ENCODE measurements at regions not wholly inside any gene's neighbourhood (a gene's known extent, or its start where the extent isn't known, plus 50 kb on each side); places are given as distances from the start of the nearest gene placed in this dataset.

DNA sequence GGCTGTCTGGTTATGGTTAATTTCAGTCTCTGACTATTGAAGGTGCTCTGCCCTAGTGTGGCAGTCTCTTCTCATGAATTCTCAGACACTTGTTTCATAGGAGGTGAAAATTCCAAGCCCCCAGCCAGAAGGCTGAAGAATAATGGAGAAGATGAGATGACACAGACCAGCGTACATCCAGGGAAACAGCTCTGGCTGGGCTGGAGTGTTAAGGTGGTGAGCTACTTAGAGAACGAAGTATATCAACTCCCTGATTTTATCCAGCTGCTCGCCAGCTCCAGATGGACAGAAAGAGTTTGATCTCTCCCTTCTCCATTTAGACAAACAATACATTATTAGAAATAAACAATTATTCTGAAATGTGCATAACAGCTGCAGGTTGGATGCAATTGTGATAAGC lies 494.5 kb upstream of the RGMA start:
- Mint-ChIP-seq H3K27me3 (ENCODE audit: low read depth) (peaks cover 4% of the 10 kb centered on the region), H3K4me1 (ENCODE audit: low read depth) (no peaks in the 10 kb centered on the region), H3K36me3 (ENCODE audit: low read depth) (no peaks in the 10 kb centered on the region), H3K9me3 (no peaks in the 10 kb centered on the region), H3K27ac (no peak overlapping the region), H3K4me3 (no peak overlapping the region)

DNA sequence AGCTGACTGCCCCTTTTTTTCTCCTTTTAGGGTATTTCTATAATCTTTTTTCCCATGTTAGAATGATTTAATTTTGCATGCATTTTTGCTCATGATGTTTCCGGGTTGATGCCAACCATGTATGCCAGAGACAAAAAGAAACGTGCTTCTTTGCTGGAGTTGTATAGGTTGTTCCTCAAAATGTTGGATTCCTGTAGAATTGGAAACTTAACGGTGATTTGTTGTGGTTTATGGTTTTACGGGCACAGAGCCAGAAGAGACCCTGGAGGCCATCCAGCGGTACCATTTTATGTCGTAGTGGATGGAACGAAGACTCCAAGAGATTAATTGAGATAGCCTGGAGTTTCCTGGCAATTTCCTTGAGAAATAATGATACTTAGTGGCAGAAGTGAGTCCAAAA lies 481.5 kb upstream of the RGMA start:
- H3K4me1 Mint-ChIP-seq (ENCODE audit: low read depth), result peaks cover 2% of the 10 kb centered on the region
- no peaks in the 10 kb centered on the region for H3K9me3 Mint-ChIP-seq
- no peak overlapping the region for H3K27ac Mint-ChIP-seq
- H3K36me3 Mint-ChIP-seq (ENCODE audit: low read depth), result no peaks in the 10 kb centered on the region
- no peaks in the 10 kb centered on the region for H3K27me3 Mint-ChIP-seq (ENCODE audit: low read depth)
- H3K4me3 Mint-ChIP-seq, result no peak overlapping the region

DNA sequence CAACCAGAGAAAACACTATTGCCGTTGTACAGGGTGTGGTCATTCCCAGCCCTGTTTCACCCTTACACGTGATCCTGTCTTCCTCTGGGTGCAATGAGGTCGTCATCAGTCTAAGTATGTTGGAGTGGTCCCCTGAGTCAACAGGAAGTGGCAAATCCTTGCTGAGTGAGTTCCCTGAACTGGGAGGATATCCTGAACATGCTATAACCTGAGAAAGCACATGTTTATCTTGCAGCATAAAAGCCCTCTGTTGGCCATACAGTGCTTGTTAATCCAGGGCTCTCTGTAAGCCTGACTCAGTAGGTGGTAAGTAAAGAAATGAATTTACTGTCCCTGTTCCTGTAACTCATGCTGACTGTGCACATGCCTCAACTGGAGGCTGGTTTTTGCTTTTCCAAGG lies 477.8 kb upstream of the RGMA start:
- H3K9me3 Mint-ChIP-seq, result no peaks in the 10 kb centered on the region
- H3K27ac Mint-ChIP-seq, result no peak overlapping the region
- H3K27me3 Mint-ChIP-seq (ENCODE audit: low read depth), result peaks cover 3% of the 10 kb centered on the region
- H3K4me1 Mint-ChIP-seq (ENCODE audit: low read depth), result peaks cover 2% of the 10 kb centered on the region
- H3K36me3 Mint-ChIP-seq (ENCODE audit: low read depth), result no peaks in the 10 kb centered on the region
- no peak overlapping the region for H3K4me3 Mint-ChIP-seq

DNA sequence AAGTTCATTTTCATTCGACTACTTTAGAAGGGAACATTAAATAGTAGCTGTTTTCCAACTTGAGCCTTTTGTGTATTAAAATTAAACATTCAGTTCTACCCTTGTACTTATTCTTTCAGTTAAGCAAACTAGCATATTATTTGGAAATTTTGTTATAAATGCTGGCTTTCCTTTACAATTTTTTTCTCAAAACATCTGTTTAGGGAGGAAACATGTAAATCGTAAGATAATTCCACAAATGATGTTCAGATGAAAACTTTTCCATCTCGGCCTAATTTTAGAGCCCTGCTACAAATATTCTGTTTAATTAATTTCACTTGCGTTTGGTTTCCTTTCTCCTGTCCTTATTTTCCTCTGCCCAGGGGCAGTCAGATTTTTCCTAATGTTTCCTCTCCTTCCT lies 476.2 kb upstream of the RGMA start:
- no peak overlapping the region for H3K4me3 Mint-ChIP-seq
- H3K9me3 Mint-ChIP-seq, result no peaks in the 10 kb centered on the region
- no peak overlapping the region for H3K27ac Mint-ChIP-seq
- peaks cover 3% of the 10 kb centered on the region for H3K27me3 Mint-ChIP-seq (ENCODE audit: low read depth)
- no peaks in the 10 kb centered on the region for H3K36me3 Mint-ChIP-seq (ENCODE audit: low read depth)
- peaks cover 2% of the 10 kb centered on the region for H3K4me1 Mint-ChIP-seq (ENCODE audit: low read depth)

DNA sequence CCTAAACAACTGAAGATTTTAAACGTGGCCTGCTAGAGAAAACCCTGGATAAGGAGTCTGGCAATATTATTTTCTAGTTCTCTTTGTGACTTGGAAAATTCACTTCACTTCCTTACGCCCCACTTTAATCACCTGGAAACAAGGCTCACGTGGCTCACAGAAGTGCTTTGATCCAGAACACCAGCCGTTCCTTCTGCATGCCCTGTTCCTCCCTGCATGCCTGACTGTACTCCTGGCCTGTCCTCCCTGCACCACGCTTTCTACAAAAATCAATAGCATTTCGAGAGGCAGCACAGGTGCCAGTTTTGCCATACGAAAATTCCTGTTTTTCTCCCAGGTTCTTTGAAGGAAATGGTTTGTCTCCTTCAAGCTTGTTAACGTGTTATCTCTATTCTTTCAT lies 474.2 kb upstream of the RGMA start:
- H3K4me3 Mint-ChIP-seq, result no peak overlapping the region
- no peaks in the 10 kb centered on the region for H3K9me3 Mint-ChIP-seq
- H3K27ac Mint-ChIP-seq, result no peak overlapping the region
- H3K4me1 Mint-ChIP-seq (ENCODE audit: low read depth), result peaks cover 2% of the 10 kb centered on the region
- H3K27me3 Mint-ChIP-seq (ENCODE audit: low read depth), result peaks cover 3% of the 10 kb centered on the region
- H3K36me3 Mint-ChIP-seq (ENCODE audit: low read depth), result no peaks in the 10 kb centered on the region

DNA sequence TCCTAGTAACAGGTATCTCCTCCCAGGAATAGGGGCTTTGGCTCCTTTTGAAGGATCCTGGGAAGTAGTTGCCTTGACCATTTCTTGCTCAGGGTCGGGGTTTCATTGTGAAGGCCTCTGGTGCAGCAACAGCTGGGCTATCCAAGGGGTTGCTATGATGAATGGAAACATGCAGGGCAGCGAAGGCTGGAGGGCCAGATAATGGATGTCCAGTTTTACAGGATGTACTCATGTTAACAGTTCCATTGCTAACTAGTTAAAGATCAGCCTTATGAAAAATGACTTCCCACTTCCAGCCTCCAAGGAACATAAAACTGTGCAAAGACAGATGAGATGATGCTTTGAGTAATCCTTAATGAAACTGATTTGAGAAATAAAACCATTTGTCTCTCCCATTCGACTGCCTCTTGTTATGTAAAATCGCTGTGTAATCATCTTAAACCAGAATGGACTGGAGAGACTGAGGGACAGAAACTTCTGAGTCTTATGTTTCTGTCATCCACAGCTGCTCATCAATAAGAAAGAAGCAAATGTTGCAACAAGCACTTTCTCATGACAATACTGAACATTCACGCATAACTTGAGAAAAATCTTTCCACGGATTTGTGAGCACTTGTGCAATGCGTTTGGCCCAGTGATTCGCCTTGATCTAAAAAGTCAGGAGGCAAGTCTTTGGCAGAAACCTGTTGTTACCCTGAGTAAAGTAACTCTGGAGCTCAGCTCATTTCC lies 473.5 kb upstream of the RGMA start:
- H3K9me3 Mint-ChIP-seq, result no peaks in the 10 kb centered on the region
- H3K27ac Mint-ChIP-seq, result no peak overlapping the region
- no peak overlapping the region for H3K4me3 Mint-ChIP-seq
- peaks cover 3% of the 10 kb centered on the region for H3K27me3 Mint-ChIP-seq (ENCODE audit: low read depth)
- peaks cover 2% of the 10 kb centered on the region for H3K4me1 Mint-ChIP-seq (ENCODE audit: low read depth)
- no peaks in the 10 kb centered on the region for H3K36me3 Mint-ChIP-seq (ENCODE audit: low read depth)

DNA sequence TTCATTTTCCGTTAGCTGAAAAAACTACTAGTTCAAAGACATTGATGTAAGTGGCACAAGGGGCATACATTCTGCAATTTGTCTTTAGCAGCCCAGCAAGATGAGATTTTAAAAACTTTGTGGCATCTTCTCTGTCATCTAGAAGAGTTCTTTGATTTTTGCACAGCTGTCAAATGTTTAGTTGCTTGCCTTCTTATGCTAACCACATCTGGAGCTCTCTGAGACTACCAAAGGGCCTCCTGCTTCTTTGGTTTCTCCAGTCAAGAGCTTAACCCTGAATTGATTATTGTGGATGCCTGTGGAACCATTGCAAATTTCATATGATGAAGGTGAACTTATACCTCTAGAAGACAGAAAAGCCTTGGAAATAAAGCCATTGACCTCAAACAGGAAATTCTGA lies 468.7 kb upstream of the RGMA start:
- Mint-ChIP-seq H3K36me3 (ENCODE audit: low read depth) (no peaks in the 10 kb centered on the region), H3K27ac (no peak overlapping the region), H3K9me3 (no peaks in the 10 kb centered on the region), H3K4me3 (no peak overlapping the region), H3K27me3 (ENCODE audit: low read depth) (no peaks in the 10 kb centered on the region), H3K4me1 (ENCODE audit: low read depth) (no peaks in the 10 kb centered on the region)

DNA sequence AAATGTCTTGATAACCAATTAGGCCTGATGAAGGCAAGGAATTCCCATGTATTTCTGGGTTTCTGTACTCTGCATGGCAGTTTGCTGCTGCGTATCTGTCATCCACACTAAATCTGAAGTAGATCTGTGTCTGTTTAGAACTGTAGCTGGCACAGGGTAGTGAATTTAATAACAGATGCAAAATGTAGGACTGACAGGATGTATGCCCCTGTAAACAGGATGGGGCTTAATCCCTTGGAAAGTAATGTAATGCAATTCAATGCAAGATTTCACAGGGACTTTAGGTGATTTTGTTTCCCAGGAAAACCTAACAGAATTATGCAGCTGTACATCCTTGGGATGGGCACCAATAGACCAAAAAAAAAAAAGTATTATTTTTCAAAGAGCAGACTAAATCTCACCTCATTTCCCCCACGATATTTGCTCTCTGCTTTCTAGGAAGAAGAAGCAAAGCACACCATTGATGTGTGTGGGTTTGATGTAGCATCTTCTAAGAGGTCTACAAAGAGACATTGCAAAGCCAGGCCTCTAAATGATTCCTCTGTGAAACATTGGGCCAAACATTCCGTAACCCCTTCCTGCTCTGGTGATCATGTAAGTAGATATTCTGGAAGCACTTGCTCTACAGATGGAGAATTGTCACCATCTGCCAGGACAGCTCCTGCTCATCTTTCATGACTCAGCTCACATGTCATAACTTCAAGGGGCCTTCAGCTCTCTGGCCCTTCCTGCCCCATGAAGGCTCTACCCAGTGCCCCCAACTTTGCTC lies 464.3 kb upstream of the RGMA start:
- H3K9me3 Mint-ChIP-seq, result no peaks in the 10 kb centered on the region
- H3K27ac Mint-ChIP-seq, result no peak overlapping the region
- no peaks in the 10 kb centered on the region for H3K4me1 Mint-ChIP-seq (ENCODE audit: low read depth)
- no peak overlapping the region for H3K4me3 Mint-ChIP-seq
- H3K36me3 Mint-ChIP-seq (ENCODE audit: low read depth), result no peaks in the 10 kb centered on the region
- no peaks in the 10 kb centered on the region for H3K27me3 Mint-ChIP-seq (ENCODE audit: low read depth)

DNA sequence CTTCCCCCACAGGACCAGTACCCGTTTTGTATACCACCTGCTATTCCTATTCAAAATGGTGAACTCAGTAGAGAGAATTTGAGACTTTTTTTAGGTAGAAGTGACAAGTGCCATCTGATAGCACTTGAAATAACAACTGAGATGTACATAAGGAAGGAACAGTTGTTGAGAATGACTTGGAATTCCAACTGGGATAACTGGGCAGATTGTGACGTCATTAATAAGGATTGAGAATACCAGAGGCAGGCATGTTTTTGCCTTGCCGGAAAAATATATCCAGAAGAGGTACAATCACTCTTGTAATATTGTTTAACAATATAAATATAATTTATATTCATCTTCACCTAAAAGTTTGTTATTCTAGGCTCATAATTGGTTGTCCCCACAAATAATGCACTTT lies 454.1 kb upstream of the RGMA start:
- Mint-ChIP-seq H3K4me3 (no peak overlapping the region), H3K36me3 (ENCODE audit: low read depth) (no peaks in the 10 kb centered on the region), H3K4me1 (ENCODE audit: low read depth) (no peaks in the 10 kb centered on the region), H3K27me3 (ENCODE audit: low read depth) (no peaks in the 10 kb centered on the region), H3K27ac (no peak overlapping the region), H3K9me3 (no peaks in the 10 kb centered on the region)

DNA sequence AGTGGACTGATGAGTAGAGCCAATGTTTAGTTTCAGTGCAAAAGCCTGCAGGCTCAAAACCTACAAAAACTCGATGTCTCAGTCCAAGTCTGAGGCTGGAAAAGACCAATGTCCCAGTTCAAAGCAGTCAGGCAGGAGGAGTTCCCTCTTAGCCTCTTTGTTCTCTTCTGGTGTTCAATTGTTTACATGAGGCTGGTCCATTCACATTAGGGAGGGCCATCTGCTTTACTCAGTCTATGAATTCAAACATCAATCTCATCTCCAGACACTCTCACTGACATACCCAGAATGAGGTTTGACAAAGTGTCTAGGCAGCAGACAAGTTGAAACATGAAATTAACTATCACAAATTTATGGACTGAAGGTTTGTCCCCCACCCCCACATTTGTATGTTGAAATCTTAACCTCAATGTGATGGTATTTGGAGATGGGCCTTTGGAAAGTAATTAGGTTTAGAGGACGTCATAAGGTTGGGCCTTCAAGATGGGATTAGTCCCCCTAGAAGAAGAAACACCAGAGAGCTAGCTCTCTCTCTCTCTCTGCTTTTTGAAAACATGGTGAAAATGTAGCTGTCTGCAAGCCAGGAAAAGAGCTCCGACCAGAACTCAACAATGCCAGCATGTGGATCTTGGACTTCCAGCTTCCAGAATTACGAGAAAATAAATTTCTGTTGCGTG lies 438.5 kb upstream of the RGMA start:
- H3K4me3 Mint-ChIP-seq, result no peak overlapping the region
- no peak overlapping the region for H3K27ac Mint-ChIP-seq
- no peaks in the 10 kb centered on the region for H3K27me3 Mint-ChIP-seq (ENCODE audit: low read depth)

DNA sequence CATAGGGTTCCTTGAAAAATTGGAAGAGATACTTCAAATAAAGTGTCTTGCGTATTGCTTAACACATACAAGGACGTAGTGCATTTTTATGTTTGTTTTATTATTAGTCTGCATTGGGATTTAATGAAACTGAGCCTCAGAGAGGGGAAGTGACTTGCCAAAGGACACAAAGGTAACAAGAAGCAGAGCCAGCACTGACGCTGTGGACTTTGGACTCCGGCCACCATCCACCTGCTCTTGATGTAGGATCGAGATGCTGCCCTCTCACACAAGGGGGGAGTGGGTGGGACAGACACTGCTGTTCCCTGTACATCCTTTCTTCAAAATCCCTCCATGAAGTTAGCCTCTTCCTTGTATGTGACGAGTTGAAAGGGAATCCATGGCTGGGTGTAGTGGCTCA lies 435.4 kb upstream of the RGMA start:
- Mint-ChIP-seq H3K9me3 (no peaks in the 10 kb centered on the region), H3K27me3 (ENCODE audit: low read depth) (no peaks in the 10 kb centered on the region), H3K36me3 (ENCODE audit: low read depth) (no peaks in the 10 kb centered on the region), H3K4me3 (no peak overlapping the region), H3K27ac (no peak overlapping the region), H3K4me1 (ENCODE audit: low read depth) (no peaks in the 10 kb centered on the region)

More for the DNA sequence above, 438.5 kb upstream of the RGMA start:
- Mint-ChIP-seq H3K9me3 (no peaks in the 10 kb centered on the region), H3K36me3 (ENCODE audit: low read depth) (no peaks in the 10 kb centered on the region), H3K4me1 (ENCODE audit: low read depth) (no peaks in the 10 kb centered on the region)

DNA sequence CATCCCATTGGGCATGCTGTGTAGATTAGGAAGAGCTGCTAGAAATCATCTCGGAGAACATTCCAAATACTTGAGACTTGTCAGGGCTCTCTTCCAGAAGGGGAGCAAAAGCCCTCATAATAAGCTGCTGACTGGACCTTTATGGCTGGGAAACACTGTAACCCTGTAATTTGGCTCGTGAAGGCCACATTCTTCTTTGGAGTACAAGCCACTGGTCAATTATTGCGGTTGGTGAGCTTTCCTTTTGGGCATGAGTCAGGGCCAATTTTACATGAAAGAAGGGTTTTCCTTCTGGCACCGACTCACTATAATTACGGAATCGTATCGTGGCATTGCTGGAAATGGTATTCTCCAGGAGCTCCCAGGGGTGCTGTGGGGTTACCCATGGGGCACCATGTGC lies 434.5 kb upstream of the RGMA start:
- Mint-ChIP-seq H3K4me1 (ENCODE audit: low read depth) (no peaks in the 10 kb centered on the region), H3K4me3 (no peak overlapping the region)

DNA sequence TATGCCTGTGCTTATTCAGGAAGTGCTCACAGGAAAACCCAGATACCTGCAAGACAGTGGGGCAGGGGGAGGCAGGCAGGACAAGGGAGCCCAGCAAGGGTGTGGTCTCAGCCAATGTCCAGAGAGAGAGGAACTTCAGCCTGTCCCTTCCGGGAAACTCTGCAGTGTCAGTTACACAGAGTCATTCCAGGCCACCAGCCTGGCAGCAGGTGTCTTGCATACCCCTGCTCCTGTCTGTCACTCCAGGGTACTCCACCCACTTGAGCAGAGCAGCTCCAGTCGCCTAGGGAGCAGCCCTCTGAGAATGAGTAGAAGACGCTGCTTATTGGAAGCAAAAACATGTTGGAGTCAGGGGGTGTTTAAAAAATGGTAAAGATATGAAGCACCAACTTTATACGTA lies 431.2 kb upstream of the RGMA start:
- H3K27me3 Mint-ChIP-seq (ENCODE audit: low read depth), result no peaks in the 10 kb centered on the region
- no peak overlapping the region for H3K4me3 Mint-ChIP-seq
- H3K27ac Mint-ChIP-seq, result no peak overlapping the region
- no peaks in the 10 kb centered on the region for H3K36me3 Mint-ChIP-seq (ENCODE audit: low read depth)
- H3K4me1 Mint-ChIP-seq (ENCODE audit: low read depth), result no peaks in the 10 kb centered on the region
- no peaks in the 10 kb centered on the region for H3K9me3 Mint-ChIP-seq

More for the DNA sequence above, 434.5 kb upstream of the RGMA start:
- no peak overlapping the region for H3K27ac Mint-ChIP-seq
- no peaks in the 10 kb centered on the region for H3K9me3 Mint-ChIP-seq
- no peaks in the 10 kb centered on the region for H3K36me3 Mint-ChIP-seq (ENCODE audit: low read depth)
- H3K27me3 Mint-ChIP-seq (ENCODE audit: low read depth), result no peaks in the 10 kb centered on the region

DNA sequence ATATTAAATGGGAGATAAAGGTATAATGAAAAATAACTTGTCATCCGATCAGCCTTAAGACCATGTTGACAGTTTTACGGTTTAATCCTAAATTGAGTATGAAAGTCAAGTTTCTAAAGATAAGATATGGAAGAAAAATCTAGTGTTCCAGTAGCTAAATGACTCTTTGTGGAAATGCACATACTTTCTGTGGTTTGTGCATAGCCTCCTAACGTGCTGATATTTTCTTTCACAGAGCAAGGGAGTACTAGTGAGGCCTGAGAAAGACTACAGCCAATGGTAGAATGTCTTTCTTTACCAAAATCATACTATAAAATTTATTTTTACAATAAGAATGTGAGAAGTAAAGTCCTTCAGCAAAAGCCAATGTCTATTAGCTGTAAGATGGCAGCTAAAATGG lies 430.6 kb upstream of the RGMA start:
- Mint-ChIP-seq H3K36me3 (ENCODE audit: low read depth) (no peaks in the 10 kb centered on the region), H3K9me3 (no peaks in the 10 kb centered on the region), H3K27ac (no peak overlapping the region), H3K4me1 (ENCODE audit: low read depth) (no peaks in the 10 kb centered on the region), H3K4me3 (no peak overlapping the region), H3K27me3 (ENCODE audit: low read depth) (no peaks in the 10 kb centered on the region)

DNA sequence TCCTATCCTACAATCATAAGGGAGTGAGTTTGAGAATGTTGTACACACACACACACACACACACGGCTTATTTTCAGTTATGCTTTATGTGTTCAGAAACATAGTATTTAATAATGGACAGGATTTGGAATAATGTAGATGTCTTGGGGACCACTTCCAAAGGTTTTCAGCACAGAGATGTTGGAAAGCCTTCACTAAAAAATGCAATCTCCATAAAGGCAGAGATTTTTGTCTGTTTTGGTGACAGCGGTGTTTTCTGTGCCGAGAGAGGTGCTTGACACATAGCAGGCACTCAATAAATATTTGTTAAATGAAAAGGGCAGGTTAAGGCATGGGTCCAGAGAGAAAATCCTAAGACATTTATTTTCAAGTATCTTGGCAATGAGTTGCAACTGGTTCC lies 428.2 kb upstream of the RGMA start:
- Mint-ChIP-seq H3K4me3 (no peak overlapping the region), H3K27me3 (ENCODE audit: low read depth) (no peaks in the 10 kb centered on the region), H3K9me3 (no peaks in the 10 kb centered on the region), H3K27ac (no peak overlapping the region), H3K4me1 (ENCODE audit: low read depth) (no peaks in the 10 kb centered on the region), H3K36me3 (ENCODE audit: low read depth) (no peaks in the 10 kb centered on the region)
